IPS-NIHi7 (cell line): ENCODE measurements at regions not wholly inside any gene's neighbourhood (a gene's known extent, or its start where the extent isn't known, plus 50 kb on each side); places are given as distances from the start of the nearest gene placed in this dataset.

Experiments used
- DNase-seq: peaks from one replicate; pipeline ENCODE4 v3.0.0; 2012; ENCODE audit warnings: mixed read lengths; ENCODE audit errors: extremely low spot score

DNA sequence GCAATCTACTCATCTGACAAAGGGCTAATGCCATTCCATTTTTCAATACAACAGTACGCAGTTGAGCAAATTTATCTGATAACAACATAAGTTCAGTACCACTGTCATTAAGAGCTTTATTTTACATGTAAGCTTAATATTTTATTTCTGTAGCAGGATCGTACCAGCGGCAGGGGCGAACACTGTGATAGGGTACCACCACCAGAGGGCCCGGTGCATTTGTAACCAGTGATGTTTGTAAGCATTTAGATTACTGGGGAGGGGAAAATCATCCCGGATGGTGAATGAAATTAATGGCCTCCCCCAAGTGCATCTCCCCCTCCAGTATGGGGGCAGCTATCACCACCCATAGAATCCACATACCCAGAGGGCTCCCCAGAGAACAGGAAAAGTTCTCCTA lies 179.0 kb downstream of the ADGRA3 start:
- DNase-seq: no peak

- no peak for DNase-seq
Measured at GRCh38 chr4:22334155-22334554, 181.7 kb downstream of the ADGRA3 start.

DNA sequence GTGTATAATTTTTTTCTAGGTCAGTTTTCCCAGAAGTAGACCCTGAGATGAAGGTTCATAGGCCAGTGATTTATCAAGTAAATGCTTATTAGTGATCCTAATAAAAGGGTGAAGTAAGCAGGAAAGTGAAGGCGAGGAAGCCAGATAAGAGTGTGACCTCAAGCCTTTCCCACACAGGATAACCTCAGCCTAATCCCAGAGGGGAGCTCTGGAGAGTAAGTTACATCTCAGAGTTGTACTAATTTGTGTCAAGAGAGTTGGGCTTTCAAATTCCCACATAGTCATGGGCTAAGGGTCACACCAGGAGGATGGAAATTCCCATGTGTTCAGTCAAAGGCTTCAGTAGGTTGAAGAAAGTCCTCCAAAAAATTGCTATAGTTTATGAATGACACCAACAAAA lies 191.4 kb downstream of the ADGRA3 start:
- DNase-seq: no peak

DNA sequence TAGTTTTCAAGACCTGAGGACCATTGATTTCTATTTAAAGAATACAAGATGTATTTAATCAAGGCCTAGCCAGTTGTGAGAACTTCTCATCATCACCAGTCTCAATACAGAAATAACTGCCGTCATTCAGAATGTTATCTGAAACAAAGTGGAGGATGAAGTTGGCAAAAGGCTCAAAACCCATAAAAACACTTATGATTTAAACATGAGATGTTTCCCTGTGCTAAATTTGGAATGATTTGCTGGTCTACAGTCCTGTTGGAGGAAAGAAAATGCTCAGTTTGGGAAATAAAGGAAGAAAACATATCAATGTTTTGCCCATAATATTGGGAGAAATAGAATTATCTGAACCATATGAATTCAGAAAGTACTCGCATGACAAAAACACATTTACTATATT lies 192.2 kb downstream of the ADGRA3 start:
- no peak for DNase-seq

DNA sequence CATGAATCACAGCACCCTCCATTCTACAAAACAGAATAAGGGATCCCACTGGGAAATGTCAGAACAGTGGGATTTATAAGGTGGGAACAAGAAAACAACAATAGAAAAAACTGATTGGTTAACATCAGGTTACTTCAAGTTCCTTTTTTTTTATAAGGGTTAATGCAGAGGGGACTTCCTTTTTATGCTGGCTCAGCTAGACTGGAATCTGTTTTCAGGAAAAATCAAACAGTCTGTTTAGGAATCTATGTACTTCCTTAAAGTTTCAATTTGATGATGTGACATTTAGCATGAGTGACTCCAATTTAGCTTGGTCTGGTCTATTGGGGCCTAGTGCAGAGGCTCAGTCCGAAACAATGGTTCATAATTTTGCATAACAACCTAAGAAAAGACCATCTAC lies 192.9 kb downstream of the ADGRA3 start:
- no peak for DNase-seq

DNA sequence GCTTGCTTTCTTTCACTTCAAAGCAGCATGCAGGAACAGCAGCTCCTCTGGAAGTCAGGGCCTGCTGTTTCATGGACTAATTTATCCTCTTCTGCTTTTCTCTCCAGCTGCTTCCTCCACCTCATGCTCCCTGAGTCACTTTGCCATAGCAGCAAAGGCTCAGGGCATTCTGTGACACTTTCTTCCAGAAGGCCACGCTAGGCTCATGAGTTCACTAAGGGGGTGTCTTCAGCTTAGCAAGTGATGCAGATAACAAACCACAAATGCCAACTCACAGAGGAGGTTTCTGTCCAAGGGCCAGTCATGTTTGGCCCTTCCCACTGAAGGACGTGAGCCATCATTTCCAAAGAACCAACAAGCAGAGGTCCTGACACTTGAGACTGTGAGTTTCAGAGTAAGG lies 200.2 kb downstream of the ADGRA3 start:
- no peak for DNase-seq

GRCh38 chr4:22313976-22314375 lies 201.9 kb downstream of the ADGRA3 start:
- no peak for DNase-seq

- no peak for DNase-seq
Measured at GRCh38 chr4:22312113-22312512, 203.8 kb downstream of the ADGRA3 start.

GRCh38 chr4:22301253-22301652 lies 214.6 kb downstream of the ADGRA3 start:
- DNase-seq: no peak

- DNase-seq: no peak
Measured at GRCh38 chr4:22299678-22300077, 216.2 kb downstream of the ADGRA3 start.

GRCh38 chr4:22287631-22288030 lies 228.2 kb downstream of the ADGRA3 start:
- no peak for DNase-seq

GRCh38 chr4:22268350-22269025 lies 247.4 kb downstream of the ADGRA3 start:
- no peak for DNase-seq

DNA sequence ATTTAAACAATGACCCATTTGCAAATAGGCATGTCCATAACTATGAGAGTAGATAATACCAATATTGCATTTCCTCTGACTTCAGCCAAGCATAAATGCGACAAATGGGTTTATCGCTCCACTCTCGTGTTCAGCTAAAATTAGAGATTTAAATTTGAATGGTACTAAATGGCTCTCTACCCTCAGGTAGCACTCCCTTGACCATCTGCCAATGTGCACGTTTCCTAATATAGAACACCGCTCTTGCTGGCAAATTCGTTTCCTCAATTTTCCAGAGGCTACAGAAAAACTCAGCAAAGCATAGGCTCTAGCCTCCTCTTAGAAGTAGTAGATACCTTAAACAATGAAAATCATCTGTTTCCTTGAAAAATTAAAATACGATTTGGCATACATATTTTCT lies 251.6 kb downstream of the ADGRA3 start:
- DNase-seq: no peak

GRCh38 chr4:22253431-22253830 lies 262.4 kb downstream of the ADGRA3 start:
- DNase-seq: no peak

DNA sequence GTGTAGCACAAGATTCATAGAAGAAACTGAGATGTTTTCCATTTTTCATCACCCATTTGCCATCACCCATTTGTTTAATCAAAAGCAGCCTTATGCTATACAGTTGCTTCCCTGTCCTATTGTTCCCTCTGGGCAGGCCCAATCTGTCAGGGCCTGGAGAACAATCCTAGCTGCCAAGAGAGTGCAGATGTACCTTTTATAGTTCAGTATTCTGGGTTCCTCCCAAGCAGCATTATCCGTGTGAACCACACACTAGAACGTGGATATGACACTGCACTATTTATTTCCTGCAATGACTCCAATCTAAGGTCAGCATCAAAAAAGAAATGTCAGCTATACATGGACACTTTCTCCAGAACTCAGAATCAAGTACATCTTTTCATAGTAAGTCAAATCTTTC lies 269.0 kb downstream of the ADGRA3 start:
- DNase-seq: no peak

DNA sequence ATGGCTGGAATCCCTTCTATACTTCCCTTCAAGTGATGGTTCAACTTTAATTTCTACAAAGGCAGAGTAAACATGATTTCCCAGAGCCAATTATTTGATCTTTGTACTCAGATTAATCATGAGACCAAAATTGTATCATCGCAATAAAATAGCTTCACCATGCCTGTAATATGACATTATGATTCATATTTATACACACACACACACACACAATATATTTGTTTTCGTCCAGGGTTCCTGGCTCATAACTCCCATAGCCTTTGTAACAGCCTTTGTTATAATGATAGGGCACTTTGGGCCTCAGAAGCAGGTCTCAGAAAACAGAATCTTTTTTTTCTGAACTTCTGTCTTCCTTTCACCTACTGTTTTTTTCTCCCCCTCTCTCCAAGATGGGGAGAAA lies 270.6 kb downstream of the ADGRA3 start:
- no peak for DNase-seq

- no peak for DNase-seq
Measured at GRCh38 chr4:22241415-22241814, 274.5 kb downstream of the ADGRA3 start.

GRCh38 chr4:22240814-22241213 lies 275.1 kb downstream of the ADGRA3 start:
- no peak for DNase-seq

- peak; percentile 45 for DNase-seq
Measured at GRCh38 chr4:22238742-22239141, 277.1 kb downstream of the ADGRA3 start.

- DNase-seq: no peak
Measured at GRCh38 chr4:22237846-22238494, 277.9 kb downstream of the ADGRA3 start.

- DNase-seq: peak; percentile 87
Measured at GRCh38 chr4:22237155-22237751, 278.6 kb downstream of the ADGRA3 start.

GRCh38 chr4:22235698-22236097 lies 280.2 kb downstream of the ADGRA3 start:
- DNase-seq: no peak

GRCh38 chr4:22233230-22233629 lies 282.6 kb downstream of the ADGRA3 start:
- DNase-seq: no peak
